HCT116 (cell line): ENCODE measurements at regions not wholly inside any gene's neighbourhood (a gene's known extent, or its start where the extent isn't known, plus 50 kb on each side); places are given as distances from the start of the nearest gene placed in this dataset.

Experiments
- ATAC-seq: fragments of 200-7000 bp; cut with Tn5 transposase; 2 replicates; pipeline ENCODE4 v1.9.1; 2020; ENCODE audit warnings: mild to moderate bottlenecking, moderate library complexity
- BruUV-seq: library from RNA; stranded (reverse); fragments of 400-500 nt; replicated peaks from 2 replicates; lab custom pipeline; 2021; lab: Mats Ljungman, UMichigan
- CTCF ChIA-PET: fragments of 300-600 bp; sonication (Branson Sonifier 250); formaldehyde crosslinking; loops from one replicate; lab custom pipeline; 2021; ENCODE audit warnings: antibody characterized with exemption; lab: Charles Lee
- POLR2A ChIA-PET: fragments of 300-600, 350-600 bp; sonication (Branson Sonifier 250); formaldehyde crosslinking; loops from one replicate; lab custom pipeline; 2021; ENCODE audit warnings: antibody characterized with exemption; lab: Charles Lee
- RAD21 ChIA-PET, 2 experiments: fragments of 300-600 bp; sonication (Branson Sonifier 250); formaldehyde crosslinking; loops; one replicate each; lab custom pipeline; 2023; ENCODE audit warnings: low total read pairs in 2 of 2; ENCODE audit not compliant: uncharacterized antibody in 2 of 2, unreplicated experiment in 2 of 2, low non-redundant PET in 1 of 2; lab: Charles Lee
- DNase-seq: peaks from one replicate; pipeline ENCODE4 v3.0.0-alpha.2; 2010; ENCODE audit warnings: low read depth, low spot score
- H2AFZ ChIP-seq: fragments of 200-600 bp; shearing (Covaris generic), sonication (generic); 2 replicates; pipeline ENCODE4 v1.6.1; 2017; ENCODE audit warnings: low read depth, mixed run types, mixed read lengths, antibody characterized with exemption, low read length; ENCODE audit not compliant: poor library complexity, severe bottlenecking
- H3K27ac ChIP-seq: 2 replicates; pipeline ENCODE4 v1.5.1; 2012; ENCODE audit warnings: low read depth, low read length
- H3K27me3 ChIP-seq: fragments of 200-600 bp; sonication (generic); 2 replicates; pipeline ENCODE4 v1.6.1; 2016; ENCODE audit warnings: mixed run types, low read length, mixed read lengths; ENCODE audit not compliant: insufficient read depth
- H3K36me3 ChIP-seq, 2 experiments: fragments of 200-500 bp in 1 of 2; fragments of 200-600 bp in 1 of 2; sonication (Bioruptor generic) in 1 of 2; sonication (generic) in 1 of 2; 2 replicates each; pipeline versions ENCODE4 v1.5.1 to v1.6.1; 2014 to 2016; ENCODE audit warnings: low read length in 2 of 2, inconsistent platforms in 1 of 2, mixed read lengths in 1 of 2, mixed run types in 1 of 2; ENCODE audit not compliant: insufficient read depth in 2 of 2, control insufficient read depth in 1 of 2
- H3K4me1 ChIP-seq, 2 experiments: fragments of 200-600 bp in 1 of 2; sonication (generic) in 1 of 2; 2 replicates each; pipeline versions ENCODE4 v1.5.1 to v1.6.1; 2012 to 2017; ENCODE audit warnings: low read length in 2 of 2, inconsistent platforms in 1 of 2, mild to moderate bottlenecking in 1 of 2, mixed read lengths in 1 of 2, mixed run types in 1 of 2, moderate library complexity in 1 of 2; ENCODE audit not compliant: insufficient read depth in 2 of 2, control insufficient read depth in 1 of 2
- H3K4me2 ChIP-seq: fragments of 200-600 bp; sonication (generic); 2 replicates; pipeline ENCODE4 v1.6.1; 2017; ENCODE audit warnings: mixed run types, low read length, mixed read lengths
- H3K4me3 ChIP-seq, 2 experiments: fragments of 200-600 bp in 1 of 2; sonication (generic) in 1 of 2; replicated peaks in 1 of 2; 2 replicates each; pipeline ENCODE4 v1.5.1; 2011 to 2016; ENCODE audit warnings: low read length in 2 of 2, control low read depth in 1 of 2, low read depth in 1 of 2, mild to moderate bottlenecking in 1 of 2, mixed read lengths in 1 of 2, mixed run types in 1 of 2
- H3K79me2 ChIP-seq: fragments of 200-600 bp; sonication (generic); 2 replicates; pipeline ENCODE4 v1.6.1; 2017; ENCODE audit warnings: mild to moderate bottlenecking, mixed run types, low read length, moderate library complexity, mixed read lengths; ENCODE audit not compliant: insufficient read depth
- H3K9ac ChIP-seq: fragments of 200-600 bp; sonication (generic); 2 replicates; pipeline ENCODE4 v1.6.1; 2016; ENCODE audit warnings: low read length, mixed read lengths
- H3K9me2 ChIP-seq: fragments of 200-600 bp; sonication (generic), shearing (Covaris generic); 2 replicates; pipeline ENCODE4 v1.6.1; 2017; ENCODE audit warnings: mixed run types, mild to moderate bottlenecking, moderate library complexity; ENCODE audit not compliant: insufficient read depth
- H3K9me3 ChIP-seq, 2 experiments: fragments of 200-500 bp in 1 of 2; fragments of 200-600 bp in 1 of 2; sonication (Bioruptor generic) in 1 of 2; sonication (generic) in 1 of 2; 2 replicates each; pipeline ENCODE4 v1.6.1; 2014 to 2017; ENCODE audit warnings: low read length in 2 of 2, mixed read lengths in 2 of 2, inconsistent platforms in 1 of 2, low read depth in 1 of 2, mild to moderate bottlenecking in 1 of 2, mixed run types in 1 of 2, moderate library complexity in 1 of 2; ENCODE audit not compliant: control insufficient read depth in 1 of 2, insufficient read depth in 1 of 2
- H4K20me1 ChIP-seq: fragments of 200-600 bp; sonication (generic), shearing (Covaris generic); 2 replicates; pipeline ENCODE4 v1.6.1; 2017; ENCODE audit warnings: mixed run types, mild to moderate bottlenecking, moderate library complexity; ENCODE audit not compliant: insufficient read depth
- CBX3 ChIP-seq: IDR thresholded peaks from 2 replicates; pipeline ENCODE4 v1.6.1; 2012; ENCODE audit warnings: low read depth
- CEBPB ChIP-seq: IDR thresholded peaks from 2 replicates; pipeline ENCODE4 v1.6.1; 2012; ENCODE audit warnings: low read depth
- EGR1 ChIP-seq: IDR thresholded peaks from 2 replicates; pipeline ENCODE4 v1.6.1; 2012; ENCODE audit warnings: low read depth
- EZH2 ChIP-seq: fragments of 200-600 bp; sonication (generic); IDR thresholded peaks from 2 replicates; pipeline ENCODE4 v1.6.1; 2017; ENCODE audit warnings: antibody characterized with exemption, mixed run types
- JUND ChIP-seq: IDR thresholded peaks from 2 replicates; pipeline ENCODE4 v1.6.1; 2012
- POLR2A ChIP-seq: IDR thresholded peaks from 2 replicates; pipeline ENCODE4 v1.7.0; 2011; ENCODE audit warnings: borderline replicate concordance; ENCODE audit not compliant: insufficient read depth, insufficient read length; ENCODE audit errors: extremely low read depth
- SP1 ChIP-seq: IDR thresholded peaks from 2 replicates; pipeline ENCODE4 v1.6.1; 2012; ENCODE audit warnings: low read depth
- SRF ChIP-seq: IDR thresholded peaks from 2 replicates; pipeline ENCODE4 v1.6.1; 2012; ENCODE audit warnings: low read depth
- ZFX ChIP-seq: fragments of 450-650 bp; IDR thresholded peaks from 2 replicates; pipeline ENCODE4 v1.6.1; 2017
- ZNF274 ChIP-seq: fragments of 200-500 bp; sonication (Bioruptor generic); IDR thresholded peaks from 2 replicates; pipeline ENCODE4 v1.6.1; 2014; ENCODE audit warnings: mild to moderate bottlenecking, low read depth, low read length, inconsistent platforms
- intact Hi-C: fragments of 100-400 bp; cut with micrococcal nuclease; formaldehyde crosslinking; loops from 2 replicates; pipeline ENCODE4 v1.10.0; 2022
- TF ChIP-seq, protein P1 (sequence below): IDR thresholded peaks from 2 replicates; pipeline ENCODE4 v1.6.1; 2012; ENCODE audit warnings: low read depth
- TF ChIP-seq, protein P2 (sequence below), 3 experiments: fragments of 200-600 bp in 1 of 3; sonication (generic) in 1 of 3; IDR thresholded peaks in 2 of 3; conservative IDR thresholded peaks in 1 of 3; 2 replicates each; pipeline ENCODE4 v1.5.1; 2012 to 2017; ENCODE audit warnings: low read depth in 2 of 3, low read length in 2 of 3, antibody characterized with exemption in 1 of 3, borderline replicate concordance in 1 of 3, control low read depth in 1 of 3, mild to moderate bottlenecking in 1 of 3, mixed read lengths in 1 of 3, mixed run types in 1 of 3, moderate library complexity in 1 of 3; ENCODE audit not compliant: insufficient read depth in 1 of 3

DNA sequence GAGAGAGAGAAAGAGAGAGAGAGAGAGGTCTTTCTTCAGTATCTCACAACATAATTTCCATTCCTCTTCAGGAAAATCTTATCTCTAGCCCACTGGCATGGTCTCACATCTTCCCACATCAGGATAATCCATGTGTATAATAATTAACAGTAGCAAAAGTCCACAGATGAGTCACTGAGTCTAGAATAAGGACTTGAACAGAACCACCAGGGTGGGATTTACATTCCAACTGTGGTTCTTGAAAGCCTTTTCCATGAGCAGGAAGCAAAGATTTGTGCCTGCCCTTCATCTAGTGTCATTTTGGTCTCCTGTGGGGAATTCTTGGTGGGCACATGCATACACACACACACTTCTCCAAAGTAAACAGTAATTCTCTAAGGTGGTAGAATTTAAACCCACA, 107.1 kb upstream of the TCF4 start:
- BruUV-seq = no TSS peak
- Histone ChIP-seq H2AFZ (no peak overlapping the region), H3K27ac (no peak overlapping the region), H3K4me1 (no peaks in the 10 kb centered on the region), H3K9ac (no peak overlapping the region), H3K9me3 (peaks cover 0 to 28% of the 10 kb centered on the region in 2 experiments; a peak in 2 of 4 replicates), H3K4me2 (no peak overlapping the region), H3K4me3 (no peak overlapping the region), H3K36me3 (no peaks in the 10 kb centered on the region), H3K79me2 (no peaks in the 10 kb centered on the region), H4K20me1 (no peaks in the 10 kb centered on the region), H3K27me3 (no peaks in the 10 kb centered on the region), H3K9me2 (no peaks in the 10 kb centered on the region)
- POLR2A ChIA-PET = no interaction called here
- TF ChIP-seq, protein P1, sequence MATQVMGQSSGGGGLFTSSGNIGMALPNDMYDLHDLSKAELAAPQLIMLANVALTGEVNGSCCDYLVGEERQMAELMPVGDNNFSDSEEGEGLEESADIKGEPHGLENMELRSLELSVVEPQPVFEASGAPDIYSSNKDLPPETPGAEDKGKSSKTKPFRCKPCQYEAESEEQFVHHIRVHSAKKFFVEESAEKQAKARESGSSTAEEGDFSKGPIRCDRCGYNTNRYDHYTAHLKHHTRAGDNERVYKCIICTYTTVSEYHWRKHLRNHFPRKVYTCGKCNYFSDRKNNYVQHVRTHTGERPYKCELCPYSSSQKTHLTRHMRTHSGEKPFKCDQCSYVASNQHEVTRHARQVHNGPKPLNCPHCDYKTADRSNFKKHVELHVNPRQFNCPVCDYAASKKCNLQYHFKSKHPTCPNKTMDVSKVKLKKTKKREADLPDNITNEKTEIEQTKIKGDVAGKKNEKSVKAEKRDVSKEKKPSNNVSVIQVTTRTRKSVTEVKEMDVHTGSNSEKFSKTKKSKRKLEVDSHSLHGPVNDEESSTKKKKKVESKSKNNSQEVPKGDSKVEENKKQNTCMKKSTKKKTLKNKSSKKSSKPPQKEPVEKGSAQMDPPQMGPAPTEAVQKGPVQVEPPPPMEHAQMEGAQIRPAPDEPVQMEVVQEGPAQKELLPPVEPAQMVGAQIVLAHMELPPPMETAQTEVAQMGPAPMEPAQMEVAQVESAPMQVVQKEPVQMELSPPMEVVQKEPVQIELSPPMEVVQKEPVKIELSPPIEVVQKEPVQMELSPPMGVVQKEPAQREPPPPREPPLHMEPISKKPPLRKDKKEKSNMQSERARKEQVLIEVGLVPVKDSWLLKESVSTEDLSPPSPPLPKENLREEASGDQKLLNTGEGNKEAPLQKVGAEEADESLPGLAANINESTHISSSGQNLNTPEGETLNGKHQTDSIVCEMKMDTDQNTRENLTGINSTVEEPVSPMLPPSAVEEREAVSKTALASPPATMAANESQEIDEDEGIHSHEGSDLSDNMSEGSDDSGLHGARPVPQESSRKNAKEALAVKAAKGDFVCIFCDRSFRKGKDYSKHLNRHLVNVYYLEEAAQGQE = no peak
- TF ChIP-seq CBX3 (no peak), ZFX (no peak), EZH2 (no peak), SRF (no peak), POLR2A (no peak), CEBPB (no peak), JUND (no peak), SP1 (no peak), ZNF274 (no peak), EGR1 (no peak)
- TF ChIP-seq, protein P2, sequence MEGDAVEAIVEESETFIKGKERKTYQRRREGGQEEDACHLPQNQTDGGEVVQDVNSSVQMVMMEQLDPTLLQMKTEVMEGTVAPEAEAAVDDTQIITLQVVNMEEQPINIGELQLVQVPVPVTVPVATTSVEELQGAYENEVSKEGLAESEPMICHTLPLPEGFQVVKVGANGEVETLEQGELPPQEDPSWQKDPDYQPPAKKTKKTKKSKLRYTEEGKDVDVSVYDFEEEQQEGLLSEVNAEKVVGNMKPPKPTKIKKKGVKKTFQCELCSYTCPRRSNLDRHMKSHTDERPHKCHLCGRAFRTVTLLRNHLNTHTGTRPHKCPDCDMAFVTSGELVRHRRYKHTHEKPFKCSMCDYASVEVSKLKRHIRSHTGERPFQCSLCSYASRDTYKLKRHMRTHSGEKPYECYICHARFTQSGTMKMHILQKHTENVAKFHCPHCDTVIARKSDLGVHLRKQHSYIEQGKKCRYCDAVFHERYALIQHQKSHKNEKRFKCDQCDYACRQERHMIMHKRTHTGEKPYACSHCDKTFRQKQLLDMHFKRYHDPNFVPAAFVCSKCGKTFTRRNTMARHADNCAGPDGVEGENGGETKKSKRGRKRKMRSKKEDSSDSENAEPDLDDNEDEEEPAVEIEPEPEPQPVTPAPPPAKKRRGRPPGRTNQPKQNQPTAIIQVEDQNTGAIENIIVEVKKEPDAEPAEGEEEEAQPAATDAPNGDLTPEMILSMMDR (IDR thresholded peaks at IDR 0.05 in 2 of 3, conservative IDR thresholded peaks at IDR 0.05 in 1 of 3; ENCODE audit: borderline replicate concordance in 1 of 3, insufficient read depth in 1 of 3, low read depth in 2 of 3, low read length in 2 of 3) = no peak
- ATAC-seq (no peak), DNase-seq (no peak)
- CTCF ChIA-PET = no interaction called here
- intact Hi-C loops = no loop called here
- RAD21 ChIA-PET = no interaction called here
